PC-3 (cell line): ENCODE measurements at regions not wholly inside any gene's neighbourhood (a gene's known extent, or its start where the extent isn't known, plus 50 kb on each side); places are given as distances from the start of the nearest gene placed in this dataset.

Experiments
- EZH2 ChIP-seq: fragments of 300-600 bp; sonication (generic); IDR thresholded peaks from one replicate; pipeline ENCODE4 v1.6.1; 2017; ENCODE audit warnings: antibody characterized with exemption, mild to moderate bottlenecking, low read length; ENCODE audit not compliant: unreplicated experiment
- TF ChIP-seq, protein P1 (sequence below): fragments of 300-600 bp; sonication (generic); conservative IDR thresholded peaks from 2 replicates; pipeline ENCODE4 v1.5.1; 2017; ENCODE audit warnings: antibody characterized with exemption, low read depth, mild to moderate bottlenecking, low read length

DNA sequence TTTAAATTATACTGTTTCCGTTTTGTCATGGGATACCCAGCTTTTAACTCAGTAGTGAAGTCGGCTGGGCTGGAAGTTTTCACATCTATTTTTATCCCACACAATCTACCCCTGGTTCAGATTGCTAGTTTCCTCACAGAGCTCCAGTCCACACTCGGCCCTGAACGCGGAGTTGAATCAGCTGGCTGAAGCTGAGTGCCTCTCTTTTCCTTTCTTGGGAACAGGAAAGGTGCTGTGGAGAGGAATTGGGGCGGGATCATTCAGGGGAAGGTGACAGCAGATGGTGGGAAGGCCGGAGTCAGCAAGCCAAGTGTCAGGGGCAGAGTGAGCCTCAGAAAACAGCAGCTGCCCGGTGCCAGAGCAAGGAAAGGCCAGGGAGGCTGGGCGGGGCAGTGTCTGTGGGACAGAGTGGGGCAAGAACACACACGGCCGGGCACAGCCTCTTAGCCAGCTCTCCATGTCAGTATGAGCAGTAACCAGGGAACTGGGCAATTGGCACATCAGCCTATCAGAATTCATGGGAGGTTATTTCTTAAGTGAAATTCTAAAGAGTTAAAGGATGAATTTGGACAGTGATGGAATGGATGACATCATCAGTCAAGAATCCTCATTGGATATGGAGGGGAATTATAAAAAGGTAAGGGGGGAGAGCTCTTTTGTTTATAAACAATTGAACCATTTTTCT, 135.7 kb upstream of the IL12A start:
- TF ChIP-seq, protein P1, sequence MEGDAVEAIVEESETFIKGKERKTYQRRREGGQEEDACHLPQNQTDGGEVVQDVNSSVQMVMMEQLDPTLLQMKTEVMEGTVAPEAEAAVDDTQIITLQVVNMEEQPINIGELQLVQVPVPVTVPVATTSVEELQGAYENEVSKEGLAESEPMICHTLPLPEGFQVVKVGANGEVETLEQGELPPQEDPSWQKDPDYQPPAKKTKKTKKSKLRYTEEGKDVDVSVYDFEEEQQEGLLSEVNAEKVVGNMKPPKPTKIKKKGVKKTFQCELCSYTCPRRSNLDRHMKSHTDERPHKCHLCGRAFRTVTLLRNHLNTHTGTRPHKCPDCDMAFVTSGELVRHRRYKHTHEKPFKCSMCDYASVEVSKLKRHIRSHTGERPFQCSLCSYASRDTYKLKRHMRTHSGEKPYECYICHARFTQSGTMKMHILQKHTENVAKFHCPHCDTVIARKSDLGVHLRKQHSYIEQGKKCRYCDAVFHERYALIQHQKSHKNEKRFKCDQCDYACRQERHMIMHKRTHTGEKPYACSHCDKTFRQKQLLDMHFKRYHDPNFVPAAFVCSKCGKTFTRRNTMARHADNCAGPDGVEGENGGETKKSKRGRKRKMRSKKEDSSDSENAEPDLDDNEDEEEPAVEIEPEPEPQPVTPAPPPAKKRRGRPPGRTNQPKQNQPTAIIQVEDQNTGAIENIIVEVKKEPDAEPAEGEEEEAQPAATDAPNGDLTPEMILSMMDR = no peak
- no peak for TF ChIP-seq EZH2
